ENCODE measurements at regions not wholly inside any gene's neighbourhood (a gene's known extent, or its start where the extent isn't known, plus 50 kb on each side); places are given as distances from the start of the nearest gene placed in this dataset.

GRCh38 chr13:50451609-50452008 is 391.9 kb downstream of the DLEU7 start:
- no peak overlapping the region for H3K23ac ChIP-seq (ENCODE audit: low read depth, low read length)
- H2AFZ ChIP-seq (replicated peaks; ENCODE audit: low read length, poor library complexity), result no peak overlapping the region
- H2AK5ac ChIP-seq (ENCODE audit: low read depth, low read length), result no peak overlapping the region
- H3K4me3 ChIP-seq (ENCODE audit: insufficient read depth, low read depth, low read length), result no peak overlapping the region
- POLR2A ChIA-PET (ENCODE audit: unreplicated experiment), result no interaction called here
- no peak for DNase-seq
- no peak overlapping the region for H2AK9ac ChIP-seq (replicated peaks; ENCODE audit: low read depth, low read length, poor library complexity)
- no peaks in the 10 kb centered on the region for H3K36me3 ChIP-seq (ENCODE audit: control insufficient read depth, insufficient read depth, low read length)
- no peak overlapping the region for H4K91ac ChIP-seq (ENCODE audit: insufficient read depth, low read depth, low read length)
- intact Hi-C loops (cut with micrococcal nuclease), result no loop called here
- H3K9me3 ChIP-seq (ENCODE audit: control insufficient read depth, insufficient read depth, low read length), result no peaks in the 10 kb centered on the region
- no peak overlapping the region; the same call in 1 of the 2 replicates for H3K18ac ChIP-seq (ENCODE audit: low read depth, low read length)
- no peaks in the 10 kb centered on the region; the same call in 1 of the 2 replicates for H3K27me3 ChIP-seq (ENCODE audit: control insufficient read depth, insufficient read depth, low read length)
- in situ Hi-C loops (cut with MboI; ENCODE audit: low sequenced_read_pairs), result no loop called here
- H4K20me1 ChIP-seq (ENCODE audit: insufficient read depth, low read length), result no peaks in the 10 kb centered on the region
- ATAC-seq (ENCODE audit: low read depth), result no peak
- H3K4me2 ChIP-seq (ENCODE audit: low read depth, low read length), result no peak overlapping the region
- no peaks in the 10 kb centered on the region; the same call in 1 of the 2 replicates for H3K4me1 ChIP-seq (ENCODE audit: control insufficient read depth, insufficient read depth, low read length)
- no peak overlapping the region for H3K4ac ChIP-seq (ENCODE audit: low read depth, low read length)
- 80% methylated on average over 1 of the region's 3 CpGs; no CpG with 5 or more reads in 1 of the 2 experiments for WGBS, 2 experiments (ENCODE audit: extremely low coverage in 2 of 2, insufficient read length in 1 of 2)
- TF ChIP-seq MAZ (IDR thresholded peaks at IDR 0.05; ENCODE audit: borderline replicate concordance, low read depth, low read length) (no peak), POLR2A (IDR thresholded peaks at IDR 0.05; ENCODE audit: low read depth, low read length) (no peak)
- no TSS peak for BruUV-seq (replicated peaks)
- H3K56ac ChIP-seq (ENCODE audit: extremely low read depth, insufficient read depth, low read length), result no peak overlapping the region
- no peak overlapping the region for H4K8ac ChIP-seq (ENCODE audit: low read depth in 2 of 2, low read length in 2 of 2)
- CTCF ChIA-PET, result no interaction called here
- H2BK5ac ChIP-seq (ENCODE audit: low read depth, low read length, poor library complexity, severe bottlenecking), result no peak overlapping the region
- H3K27ac ChIP-seq (ENCODE audit: insufficient read depth, low read length), result no peak overlapping the region
- no peaks in the 10 kb centered on the region for H3K9me1 ChIP-seq (ENCODE audit: insufficient read depth, low read length)
- no peak overlapping the region for H3K14ac ChIP-seq (replicated peaks; ENCODE audit: low read depth, low read length)
- H3K79me1 ChIP-seq (ENCODE audit: low read depth in 1 of 2, low read length in 2 of 2), result no peaks in the 10 kb centered on the region
- no peak overlapping the region for H2BK15ac ChIP-seq (ENCODE audit: low read depth, low read length)
- no peak overlapping the region for H2BK120ac ChIP-seq (ENCODE audit: low read depth, low read length)
- dilution Hi-C loops (cut with HindIII; ENCODE audit: low sequenced_read_pairs, unreplicated experiment), result no loop called here
- no peak overlapping the region for H3K9ac ChIP-seq (ENCODE audit: low read depth, low read length)
- H4K5ac ChIP-seq (ENCODE audit: low read depth, low read length), result no peak overlapping the region; the same call in 1 of the 2 replicates
- no peak overlapping the region for H2BK20ac ChIP-seq (ENCODE audit: low read depth, low read length)
